Endothelial cell of umbilical vein (primary cell): ENCODE measurements at regions not wholly inside any gene's neighbourhood (a gene's known extent, or its start where the extent isn't known, plus 50 kb on each side); places are given as distances from the start of the nearest gene placed in this dataset.
"Not testable (repeated sequence)": the region's sequence is repeated elsewhere in the genome, so short reads cannot be mapped to it uniquely, and the experiment has no call there.

Source experiments
- BruUV-seq: library from RNA; stranded (reverse); fragments of 400-500 nt; replicated peaks from 2 replicates; lab custom pipeline; 2021; lab: Mats Ljungman, UMichigan
- CTCF ChIA-PET: fragments of 300-600, 350-600 bp; sonication (Branson Sonifier 250); formaldehyde crosslinking; loops from one replicate; lab custom pipeline; 2021; ENCODE audit warnings: antibody characterized with exemption, inconsistent platforms; lab: Charles Lee
- POLR2A ChIA-PET: fragments of 300-600, 350-600 bp; sonication (Branson Sonifier 250); formaldehyde crosslinking; loops from one replicate; lab custom pipeline; 2021; ENCODE audit warnings: antibody characterized with exemption, inconsistent platforms; lab: Charles Lee
- DNase-seq: peaks from one replicate; pipeline ENCODE4 v3.0.0-alpha.2; 2011; ENCODE audit warnings: low read depth, low spot score
- FAIRE-seq: peaks from 2 replicates; lab custom pipeline; 2011; peaks lifted over from hg19 to GRCh38; lab: Jason Lieb, UNC
- H2AFZ ChIP-seq: 2 replicates; pipeline ENCODE4 v1.6.0; 2012; ENCODE audit warnings: low read depth, low read length, control low read depth, inconsistent platforms
- H3K27ac ChIP-seq: 2 replicates; pipeline ENCODE4 v1.5.1; 2011; ENCODE audit warnings: low read depth, mild to moderate bottlenecking, control low read depth, low read length, moderate library complexity; ENCODE audit not compliant: insufficient read depth
- H3K27me3 ChIP-seq, 2 experiments: 2 replicates each; pipeline versions ENCODE4 v1.6.0 to v1.6.1; 2011; ENCODE audit warnings: low read length in 2 of 2, mixed read lengths in 1 of 2; ENCODE audit not compliant: control insufficient read depth in 2 of 2, insufficient read depth in 2 of 2
- H3K36me3 ChIP-seq, 2 experiments: 2 replicates in 1 of 2; 3 replicates in 1 of 2; pipeline ENCODE4 v1.5.1; 2011; ENCODE audit warnings: low read length in 2 of 2, mild to moderate bottlenecking in 1 of 2, moderate library complexity in 1 of 2; ENCODE audit not compliant: control insufficient read depth in 2 of 2, insufficient read depth in 2 of 2; ENCODE audit errors: extremely low read depth in 1 of 2
- H3K4me1 ChIP-seq: 3 replicates; pipeline ENCODE4 v1.5.1; 2011; ENCODE audit warnings: mild to moderate bottlenecking, low read length; ENCODE audit not compliant: control insufficient read depth, insufficient read depth; ENCODE audit errors: extremely low read depth
- H3K4me2 ChIP-seq: 2 replicates; pipeline ENCODE4 v1.6.1; 2011; ENCODE audit warnings: low read length, control low read depth, mixed read lengths; ENCODE audit not compliant: insufficient read depth
- H3K4me3 ChIP-seq, 3 experiments: fragments of 200-600 bp in 1 of 3; sonication (generic), shearing (Covaris generic) in 1 of 3; replicated peaks in 1 of 3; 2 replicates each; pipeline ENCODE4 v1.5.1; 2011 to 2016; ENCODE audit warnings: control low read depth in 3 of 3, low read length in 3 of 3, mild to moderate bottlenecking in 2 of 3, inconsistent platforms in 1 of 3, low read depth in 1 of 3, moderate library complexity in 1 of 3; ENCODE audit not compliant: insufficient read depth in 1 of 3
- H3K79me2 ChIP-seq: 2 replicates; pipeline ENCODE4 v1.6.0; 2012; ENCODE audit warnings: low read length, inconsistent platforms; ENCODE audit not compliant: control insufficient read depth, insufficient read depth
- H3K9ac ChIP-seq: replicated peaks from 2 replicates; pipeline ENCODE3; 2011; ENCODE audit warnings: low read length, control low read depth; ENCODE audit not compliant: insufficient read depth; ENCODE audit errors: extremely low read depth
- H3K9me1 ChIP-seq: replicated peaks from 3 replicates; pipeline ENCODE4 v1.6.0; 2011; ENCODE audit warnings: mild to moderate bottlenecking, low read length; ENCODE audit not compliant: control insufficient read depth, insufficient read depth; ENCODE audit errors: extremely low read depth
- H3K9me3 ChIP-seq: replicated peaks from 2 replicates; pipeline ENCODE4 v1.5.1; 2012; ENCODE audit warnings: low read length, inconsistent platforms; ENCODE audit not compliant: control insufficient read depth, insufficient read depth
- H4K20me1 ChIP-seq: replicated peaks from 2 replicates; pipeline ENCODE3; 2011; ENCODE audit warnings: mild to moderate bottlenecking, low read length; ENCODE audit not compliant: control insufficient read depth, insufficient read depth; ENCODE audit errors: extremely low read depth
- CTCF ChIP-seq, 2 donors: IDR thresholded peaks; 1 replicate in 1 of 2; 2 replicates in 1 of 2; pipeline ENCODE4 v1.5.1; 2011; ENCODE audit warnings: low read length in 2 of 2, mild to moderate bottlenecking in 2 of 2, moderate library complexity in 2 of 2, control low read depth in 1 of 2, inconsistent platforms in 1 of 2, low read depth in 1 of 2; ENCODE audit not compliant: insufficient read depth in 1 of 2; ENCODE audit errors: extremely low read depth in 1 of 2
- JUN ChIP-seq: IDR thresholded peaks from 2 replicates; pipeline ENCODE4 v1.6.1; 2011; ENCODE audit warnings: borderline replicate concordance, low read depth; ENCODE audit not compliant: insufficient read length, insufficient read depth
- MAX ChIP-seq: IDR thresholded peaks from 2 replicates; pipeline ENCODE4 v1.6.1; 2011; ENCODE audit not compliant: insufficient read depth, insufficient read length
- dilution Hi-C: fragments of 300-500 bp; cut with MboI; formaldehyde crosslinking; loops from one replicate; pipeline ENCODE4 v1.15.0; 2019; ENCODE audit warnings: low sequenced_read_pairs; ENCODE audit not compliant: extremely low pct_ligation_motif_present
- intact Hi-C: fragments of 100-400 bp; cut with micrococcal nuclease; formaldehyde crosslinking; loops from one replicate; pipeline ENCODE4 v1.10.0; 2022

- ChIA-PET POLR2A (no interaction called here), CTCF (no interaction called here)
- Histone ChIP-seq H3K36me3 (no peaks in the 10 kb centered on the region), H4K20me1 (no peaks in the 10 kb centered on the region), H3K4me3 (no peak overlapping the region), H3K27me3 (no peaks in the 10 kb centered on the region), H3K79me2 (no peaks in the 10 kb centered on the region), H3K27ac (no peak overlapping the region), H3K9ac (no peak overlapping the region), H3K4me1 (no peaks in the 10 kb centered on the region), H3K4me2 (no peak overlapping the region), H3K9me3 (peaks cover 4% of the 10 kb centered on the region), H3K9me1 (no peaks in the 10 kb centered on the region), H2AFZ (no peak overlapping the region)
- BruUV-seq: no TSS peak
- no peak for FAIRE-seq
- no peak for DNase-seq
- dilution Hi-C loops (no loop called here), intact Hi-C loops (no loop called here)
- TF ChIP-seq MAX (no peak), JUN (no peak), CTCF (IDR thresholded peaks at IDR 0.05; ENCODE audit: extremely low read depth in 1 of 2, insufficient read depth in 1 of 2, low read depth in 1 of 2, low read length in 2 of 2) (no peak)
Measured at GRCh38 chr4:181127171-181127570, 1116.0 kb upstream of the TENM3 start.

- FAIRE-seq, H3K27ac ChIP-seq, H3K4me2 ChIP-seq, CTCF ChIA-PET, H2AFZ ChIP-seq, intact Hi-C loops, H3K9ac ChIP-seq, H4K20me1 ChIP-seq, H3K9me3 ChIP-seq, H3K4me1 ChIP-seq, H3K79me2 ChIP-seq, BruUV-seq, POLR2A ChIA-PET, DNase-seq, H3K27me3 ChIP-seq, H3K4me3 ChIP-seq, H3K36me3 ChIP-seq, dilution Hi-C loops, H3K9me1 ChIP-seq: not testable (repeated sequence)
Measured at GRCh38 chr4:181130317-181130716, 1112.9 kb upstream of the TENM3 start.
